GM18861 (cell line): ENCODE measurements at regions not wholly inside any gene's neighbourhood (a gene's known extent, or its start where the extent isn't known, plus 50 kb on each side); places are given as distances from the start of the nearest gene placed in this dataset.
"Not testable (repeated sequence)": the region's sequence is repeated elsewhere in the genome, so short reads cannot be mapped to it uniquely, and the experiment has no call there.

Experiments used
- ATAC-seq: cut with Tn5 transposase; IDR thresholded peaks from one replicate; pipeline ENCODE4 v1.9.1; 2021; ENCODE audit not compliant: unreplicated experiment

DNA sequence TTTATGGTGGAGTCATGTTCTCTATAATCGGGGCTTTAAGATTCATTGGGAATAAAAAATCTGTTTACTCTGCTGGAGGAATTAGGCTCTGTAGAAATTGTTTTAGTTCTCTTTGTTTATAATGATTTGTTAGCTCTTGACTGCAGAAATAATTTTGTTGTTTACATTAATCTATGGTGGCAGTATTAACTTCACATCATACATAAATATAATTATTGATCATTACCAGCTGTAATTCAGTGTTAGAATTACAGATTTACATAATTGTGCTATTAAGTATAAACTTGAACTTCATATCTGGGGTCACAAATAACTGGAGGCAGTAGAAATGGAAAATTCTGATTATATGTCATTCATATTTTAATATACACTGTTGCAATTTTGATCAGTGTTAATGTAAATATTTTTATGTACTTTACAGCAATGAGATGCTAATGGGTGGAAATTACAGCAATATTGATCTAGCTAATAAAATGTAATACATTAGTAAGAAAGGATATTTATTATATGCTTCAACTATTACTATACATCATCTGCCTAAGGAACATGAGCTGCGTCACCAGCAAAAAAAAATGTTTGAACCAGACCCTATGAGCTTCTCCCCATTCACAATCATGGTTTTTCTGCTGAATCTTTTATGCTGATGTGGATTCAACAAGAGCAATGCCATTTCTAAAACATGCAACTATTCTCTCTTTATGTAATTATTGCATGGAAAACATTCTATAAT, 846.6 kb downstream of the NR2F1-AS1 start:
- no peak for ATAC-seq

DNA sequence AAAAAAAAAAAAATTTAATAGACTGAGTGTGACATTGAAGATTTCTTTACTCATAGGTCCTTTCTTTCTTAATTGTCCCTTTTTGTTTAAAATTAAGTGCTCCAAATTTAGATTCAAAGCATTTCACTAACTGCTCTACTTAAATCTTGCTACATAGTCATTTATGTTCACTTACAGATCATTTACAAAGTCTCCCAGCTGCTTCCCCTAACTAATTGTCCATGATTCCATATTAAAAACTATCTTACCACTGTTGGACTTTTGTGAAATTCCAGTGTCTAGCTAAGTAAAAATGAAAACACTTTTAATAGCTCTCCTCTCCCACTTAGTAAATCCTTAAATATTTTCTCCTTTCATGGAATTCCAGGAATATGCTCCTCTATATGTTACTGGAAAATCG, 850.5 kb downstream of the NR2F1-AS1 start:
- no peak for ATAC-seq

DNA sequence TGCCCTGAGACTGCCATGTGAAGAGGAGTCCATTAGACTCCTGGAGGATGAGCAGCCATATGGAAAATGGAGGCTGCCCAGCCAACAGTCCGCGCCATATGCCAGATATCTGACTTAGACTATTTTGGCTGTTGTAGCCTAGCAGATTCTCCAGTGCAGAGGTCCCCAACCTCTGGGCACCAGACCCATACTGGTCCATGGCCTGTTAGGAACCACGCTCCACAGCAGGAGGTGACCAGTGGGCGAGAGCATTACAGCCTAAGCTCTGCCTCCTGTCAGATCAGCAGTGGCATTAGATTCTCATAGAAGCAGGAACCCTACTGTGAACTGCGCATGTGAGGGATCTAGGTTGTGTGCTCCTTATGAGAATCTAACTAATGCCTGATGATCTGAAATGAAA, 851.9 kb downstream of the NR2F1-AS1 start:
- no peak for ATAC-seq

DNA sequence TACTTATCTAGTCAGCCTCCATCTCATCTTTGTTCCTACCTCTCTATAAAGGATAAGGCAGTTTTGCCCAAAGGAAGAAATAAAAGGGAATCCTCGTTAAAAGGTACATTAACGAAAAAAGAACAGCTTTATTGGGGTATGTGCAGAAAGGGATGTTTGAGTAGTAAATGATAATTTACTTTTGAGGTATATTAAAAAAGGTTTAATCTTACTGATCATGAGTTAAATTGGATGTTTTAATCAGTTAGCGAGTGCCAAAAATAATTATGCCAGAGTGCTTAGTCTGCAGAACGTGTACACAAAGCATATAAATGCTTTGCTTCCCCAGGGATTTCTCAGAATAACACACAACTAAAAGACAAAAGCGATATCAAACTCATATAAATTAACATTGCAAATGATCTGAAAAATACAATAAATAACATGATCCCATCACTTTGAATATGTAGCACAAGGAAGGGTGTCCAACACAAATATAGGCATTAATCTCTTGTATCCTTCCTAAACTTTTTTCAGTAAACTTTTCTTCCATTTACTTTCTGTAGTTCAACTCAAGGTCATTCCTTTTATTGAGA, 865.0 kb downstream of the NR2F1-AS1 start:
- ATAC-seq, result no peak

DNA sequence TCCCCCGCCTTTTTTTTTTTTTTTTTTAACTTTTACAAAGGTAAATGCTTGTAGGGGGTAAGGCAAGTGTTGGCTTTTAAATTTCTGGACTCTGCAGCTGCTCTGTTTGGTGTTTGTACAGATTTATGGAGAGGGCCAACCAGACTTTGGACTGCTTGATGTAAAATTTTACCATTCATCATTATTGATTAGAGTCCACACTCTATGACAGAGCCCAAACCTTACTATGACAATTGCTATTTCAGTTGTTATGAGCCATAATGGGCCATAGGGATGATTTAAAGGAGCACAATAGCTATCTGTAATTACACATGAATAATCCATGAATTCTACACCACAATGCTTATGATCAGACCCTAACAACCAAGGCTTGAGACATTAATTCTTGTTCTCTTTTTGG, 867.2 kb downstream of the NR2F1-AS1 start:
- ATAC-seq, result no peak

GRCh38 chr5:92713335-92713743, 867.7 kb downstream of the NR2F1-AS1 start:
- no peak for ATAC-seq

- no peak for ATAC-seq
Measured at GRCh38 chr5:92711956-92712355, 869.1 kb downstream of the NR2F1-AS1 start.

DNA sequence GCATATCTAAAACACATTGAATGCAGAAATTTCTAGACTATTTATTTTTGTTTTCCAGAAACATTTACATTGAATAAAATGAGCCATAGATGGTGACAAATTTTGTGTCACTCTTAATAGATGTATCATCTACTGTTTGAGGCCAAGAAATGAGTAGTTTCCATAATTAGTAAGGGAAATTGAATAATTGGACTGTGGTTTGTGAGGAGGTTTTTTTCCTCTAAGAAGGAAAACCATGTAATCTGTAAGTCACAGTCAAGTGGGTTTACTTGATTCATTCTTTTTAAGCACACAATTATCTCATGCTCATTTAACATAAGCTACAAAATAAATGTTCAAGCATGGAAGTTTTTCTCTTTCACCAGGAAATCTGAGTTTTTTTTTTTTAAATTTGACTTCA, 876.4 kb downstream of the NR2F1-AS1 start:
- no peak for ATAC-seq

GRCh38 chr5:92703976-92704375, 877.0 kb downstream of the NR2F1-AS1 start:
- ATAC-seq, result no peak

DNA sequence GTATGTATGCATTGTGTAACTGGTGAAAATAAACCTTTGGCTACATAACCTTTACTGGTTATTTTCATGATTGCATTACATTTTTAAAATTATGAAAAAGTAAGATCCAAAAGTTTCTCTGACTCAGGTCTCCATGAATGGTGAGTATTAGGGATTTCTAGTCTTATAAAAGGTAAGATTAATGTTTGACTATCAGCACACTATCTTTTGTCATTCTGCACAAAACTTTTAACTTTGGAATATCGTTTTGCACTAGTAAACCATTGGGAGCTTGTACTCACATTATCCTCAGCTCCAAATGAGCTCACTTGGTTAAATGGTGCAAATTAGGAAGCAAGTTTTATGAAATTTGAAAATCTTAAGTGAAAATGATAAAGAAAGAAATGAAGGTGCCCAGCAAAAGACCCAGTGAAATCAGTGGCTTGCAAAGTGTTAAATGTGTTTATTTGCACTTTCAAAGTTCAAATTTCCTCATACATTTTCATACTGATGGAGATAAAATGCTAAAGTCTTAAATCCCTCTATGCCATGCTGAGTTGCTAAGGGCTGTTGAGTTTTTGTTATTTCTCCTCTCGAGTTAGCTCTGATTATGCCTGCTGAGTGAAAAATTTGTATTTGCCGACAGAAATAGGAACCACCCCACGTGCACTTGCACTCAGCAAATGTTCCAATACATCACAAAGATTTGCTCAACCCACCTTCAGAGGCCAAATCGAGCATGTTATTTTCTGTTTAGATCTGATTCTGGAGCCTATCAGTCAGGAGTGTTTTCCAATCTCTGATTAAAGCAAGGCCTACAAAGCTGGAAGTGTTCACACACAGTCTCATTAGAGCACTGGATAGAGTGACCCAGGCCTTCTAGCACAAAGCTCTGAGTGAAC, 885.7 kb downstream of the NR2F1-AS1 start:
- ATAC-seq, result no peak

GRCh38 chr5:92694067-92694466, 887.0 kb downstream of the NR2F1-AS1 start:
- no peak for ATAC-seq

- ATAC-seq, result not testable (repeated sequence)
Measured at GRCh38 chr5:92691955-92692354, 889.1 kb downstream of the NR2F1-AS1 start.

GRCh38 chr5:92687821-92688722, 892.9 kb downstream of the NR2F1-AS1 start:
- ATAC-seq, result no peak

DNA sequence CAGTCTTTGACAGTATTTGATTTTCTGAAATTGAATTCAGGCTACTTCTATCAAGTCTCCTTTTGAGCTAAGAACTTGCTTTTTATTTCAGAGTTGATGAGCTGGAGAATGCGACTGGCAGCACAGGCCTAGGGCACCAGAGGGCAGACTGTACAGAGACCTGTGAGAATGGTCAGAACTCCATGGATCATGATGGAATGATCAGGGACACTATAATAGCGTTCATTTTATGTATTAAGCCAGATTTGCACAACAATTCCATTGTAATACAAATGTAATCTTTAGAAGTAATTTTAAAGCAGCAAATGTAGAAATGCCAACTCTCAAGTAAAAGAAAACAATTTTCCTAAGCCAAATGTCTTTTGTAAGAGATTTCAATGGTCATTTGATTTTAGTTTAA, 902.4 kb downstream of the NR2F1-AS1 start:
- ATAC-seq, result no peak

DNA sequence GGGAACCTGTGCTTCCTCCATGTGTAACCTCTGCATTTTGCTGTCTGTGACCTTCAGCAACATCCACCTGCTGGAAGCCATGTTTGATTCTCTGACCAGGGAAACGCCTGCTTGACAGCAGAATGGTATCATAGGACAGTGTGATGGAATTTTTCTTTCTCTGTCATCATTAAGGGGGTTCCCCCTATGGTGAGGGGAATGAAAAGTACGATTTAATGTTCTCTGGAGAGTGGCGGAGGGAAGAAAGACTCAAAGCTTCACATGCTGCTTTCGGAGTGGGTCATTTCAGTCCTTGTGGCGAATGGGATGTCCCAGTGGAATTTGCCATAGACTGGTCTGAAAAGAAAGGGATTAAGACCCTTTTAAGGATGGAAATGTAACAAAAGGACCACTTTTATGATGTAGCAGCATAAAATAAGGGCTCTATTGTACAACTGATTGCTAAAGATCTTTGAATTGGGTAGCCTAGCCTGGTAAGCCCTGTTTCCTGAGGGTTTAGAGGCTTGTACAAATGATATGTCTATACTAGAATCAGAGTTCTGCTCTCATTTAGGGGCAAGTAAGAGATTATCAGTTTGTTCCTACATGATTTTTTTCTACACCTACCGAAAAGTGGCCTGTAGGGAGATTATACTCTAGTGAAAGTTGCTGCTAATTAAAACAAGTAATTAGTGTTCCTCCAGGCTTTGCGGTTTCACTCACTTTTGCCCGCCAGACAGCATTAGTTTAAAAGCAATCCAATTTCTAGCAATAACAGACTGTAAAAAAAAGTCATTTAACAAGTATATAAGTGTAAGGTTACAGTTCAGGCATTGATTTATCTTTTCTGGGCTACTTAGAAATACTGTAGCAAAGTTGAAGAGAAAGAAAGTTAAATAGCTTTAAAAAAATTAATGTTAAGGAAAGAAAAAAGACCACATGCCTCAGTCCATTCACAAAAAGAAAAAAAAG, 904.5 kb downstream of the NR2F1-AS1 start:
- no peak for ATAC-seq

DNA sequence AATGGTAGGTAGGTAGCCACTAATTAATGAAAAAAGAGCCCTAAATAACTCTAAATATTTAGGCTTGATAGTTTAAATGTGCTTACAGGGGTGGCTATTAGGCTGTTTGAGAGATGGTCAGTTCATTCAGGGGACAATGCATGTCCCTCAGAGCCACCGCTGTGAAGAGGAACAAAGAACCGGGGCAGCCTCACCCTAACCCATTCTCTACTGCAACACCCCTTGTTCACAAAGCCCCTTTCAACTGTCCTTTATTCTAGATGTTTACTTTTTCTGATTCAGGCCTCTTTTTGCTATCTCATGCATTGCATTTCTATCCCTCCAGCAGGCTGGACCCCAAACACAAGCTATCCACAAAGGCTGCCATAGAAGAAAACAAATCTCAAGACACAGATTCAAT, 906.7 kb downstream of the NR2F1-AS1 start:
- no peak for ATAC-seq

DNA sequence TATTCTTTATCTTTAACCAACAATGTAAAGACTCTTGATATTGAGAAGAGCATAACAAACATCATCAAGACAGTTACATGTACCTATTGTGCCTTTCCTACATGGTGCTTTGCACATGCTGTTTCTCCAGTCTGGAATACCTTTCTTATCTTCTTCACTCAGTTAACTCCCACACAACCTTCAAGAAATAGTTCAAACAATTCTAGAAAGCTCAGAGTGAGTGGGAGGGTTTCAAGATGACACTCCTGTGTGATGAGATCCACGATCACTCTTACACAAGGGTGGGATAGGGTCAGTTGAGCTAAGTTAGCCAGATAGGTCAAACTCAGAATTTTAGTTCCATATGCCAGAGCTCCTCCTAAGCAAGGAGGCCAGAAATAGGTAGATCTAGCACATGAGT, 915.5 kb downstream of the NR2F1-AS1 start:
- no peak for ATAC-seq

DNA sequence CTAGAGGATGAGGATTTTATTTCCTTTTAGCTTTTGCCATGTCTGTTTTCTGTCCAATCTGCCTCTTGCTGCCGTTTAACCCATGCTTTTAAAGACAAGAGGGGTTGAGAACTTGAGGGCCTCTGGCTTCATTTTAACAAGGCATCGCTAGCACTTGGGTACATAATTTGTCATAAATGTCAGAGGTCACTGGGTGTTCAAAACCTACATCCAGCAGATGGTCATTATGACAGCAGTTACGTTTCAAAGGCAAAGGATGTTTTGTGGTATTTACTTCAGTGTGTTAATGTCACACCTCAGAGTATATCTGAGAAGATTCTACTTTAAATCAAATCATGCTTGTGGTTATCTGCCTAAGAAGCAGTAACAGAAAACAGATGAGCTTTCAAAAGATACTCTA, 918.3 kb downstream of the NR2F1-AS1 start:
- ATAC-seq, result no peak

DNA sequence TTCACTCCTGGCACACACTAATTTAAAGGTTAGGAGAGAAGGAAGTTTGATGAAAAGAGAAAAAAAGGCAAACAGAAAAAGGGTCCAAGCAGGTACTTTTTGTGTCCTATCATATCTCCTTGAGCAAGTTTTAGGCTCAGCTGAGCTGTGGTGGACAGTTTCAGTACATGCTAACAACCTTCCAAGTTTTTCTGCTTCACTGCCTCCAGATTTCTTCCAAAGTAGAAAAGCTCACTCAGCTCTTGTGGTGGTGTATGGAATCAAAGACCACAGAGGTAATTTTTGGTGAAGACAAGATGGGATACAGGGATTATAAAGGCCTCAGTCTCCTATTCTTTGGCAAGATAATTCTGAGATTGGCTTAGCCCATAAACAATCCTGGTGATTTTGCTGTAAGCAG, 921.8 kb downstream of the NR2F1-AS1 start:
- no peak for ATAC-seq

GRCh38 chr5:92654601-92655000, 926.4 kb downstream of the NR2F1-AS1 start:
- ATAC-seq, result not testable (repeated sequence)
